Erythroblast (primary cell): ENCODE measurements at regions not wholly inside any gene's neighbourhood (a gene's known extent, or its start where the extent isn't known, plus 50 kb on each side); places are given as distances from the start of the nearest gene placed in this dataset.

Source experiments
- GATA1 ChIP-seq: IDR thresholded peaks from 2 replicates; pipeline ENCODE4 v1.6.1; 2011; ENCODE audit warnings: low read depth, mild to moderate bottlenecking, control low read depth, low read length, moderate library complexity
- POLR2A ChIP-seq: IDR thresholded peaks from 2 replicates; pipeline ENCODE4 v1.6.1; 2011; ENCODE audit warnings: mild to moderate bottlenecking, low read length

- TF ChIP-seq POLR2A (no peak), GATA1 (no peak)
Observed at GRCh38 chr15:36347272-36347858, 232.1 kb upstream of the CDIN1 start.
